ENCODE measurements at regions not wholly inside any gene's neighbourhood (a gene's known extent, or its start where the extent isn't known, plus 50 kb on each side); places are given as distances from the start of the nearest gene placed in this dataset.
"Not testable (repeated sequence)": the region's sequence is repeated elsewhere in the genome, so short reads cannot be mapped to it uniquely, and the experiment has no call there.

GRCh38 chrX:130552444-130553073, 150.8 kb downstream of the RBMX2 start:
- DNase-seq: no peak

GRCh38 chrX:130555341-130555740, 153.6 kb downstream of the RBMX2 start:
- no peak for DNase-seq

- no peak for DNase-seq
These were observed 154.0 kb downstream of the RBMX2 start for GRCh38 chrX:130555757-130556156.

GRCh38 chrX:130556951-130557350, 155.2 kb downstream of the RBMX2 start:
- no peak for DNase-seq

GRCh38 chrX:130560544-130560943, 158.8 kb downstream of the RBMX2 start:
- no peak for DNase-seq

- no peak for DNase-seq
These were observed 160.1 kb downstream of the RBMX2 start for GRCh38 chrX:130561930-130562329.

GRCh38 chrX:130563476-130563875, 161.7 kb downstream of the RBMX2 start:
- no peak for DNase-seq

GRCh38 chrX:130566028-130566683, 164.4 kb downstream of the RBMX2 start:
- no peak for DNase-seq

GRCh38 chrX:130573030-130573429, 171.2 kb downstream of the RBMX2 start:
- DNase-seq: not testable (repeated sequence)
